ENCODE measurements at regions not wholly inside any gene's neighbourhood (a gene's known extent, or its start where the extent isn't known, plus 50 kb on each side); places are given as distances from the start of the nearest gene placed in this dataset.
A peak's percentile ranks its signal among the peaks of the same experiment; 100 is the strongest.

DNA sequence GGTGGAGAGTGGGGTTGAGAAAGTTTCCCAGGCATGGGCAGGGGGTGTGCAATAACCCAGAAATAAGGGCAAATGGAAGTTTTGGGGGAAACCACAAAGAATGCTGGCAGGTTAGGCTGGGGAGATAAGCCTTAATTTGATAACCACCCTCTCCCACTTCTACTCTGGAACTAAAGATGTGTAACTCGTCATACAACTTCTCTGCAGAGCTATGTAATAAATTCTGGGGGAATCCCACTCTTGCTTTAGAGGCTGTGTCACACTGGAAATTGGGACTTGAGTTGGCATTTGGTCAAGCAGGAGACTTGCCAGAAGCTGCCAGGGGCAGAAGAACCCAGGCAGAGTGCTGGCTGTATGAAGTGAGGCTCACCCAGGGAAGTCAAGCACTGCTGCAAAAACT, 170.9 kb upstream of the CPEB2 start:
- no peak for DNase-seq

DNA sequence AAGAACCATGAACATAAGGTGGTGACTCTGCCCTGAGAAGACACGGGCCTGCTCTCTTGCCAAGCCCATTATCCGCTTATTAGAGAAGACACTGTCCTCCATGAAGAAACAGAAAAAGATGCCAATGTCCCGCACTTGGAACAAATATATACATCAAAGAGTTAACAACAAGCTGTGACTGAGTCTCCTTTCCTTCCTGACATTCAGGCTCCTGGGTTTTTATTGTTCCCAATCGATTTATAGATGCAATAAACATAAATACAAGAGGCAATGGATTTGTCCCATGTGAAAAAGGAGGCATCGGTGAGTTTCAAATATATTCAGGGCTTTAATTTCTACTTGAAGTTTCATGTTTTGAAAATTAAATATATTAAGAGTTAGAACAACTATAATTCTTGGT, 169.2 kb upstream of the CPEB2 start:
- DNase-seq = no peak

DNA sequence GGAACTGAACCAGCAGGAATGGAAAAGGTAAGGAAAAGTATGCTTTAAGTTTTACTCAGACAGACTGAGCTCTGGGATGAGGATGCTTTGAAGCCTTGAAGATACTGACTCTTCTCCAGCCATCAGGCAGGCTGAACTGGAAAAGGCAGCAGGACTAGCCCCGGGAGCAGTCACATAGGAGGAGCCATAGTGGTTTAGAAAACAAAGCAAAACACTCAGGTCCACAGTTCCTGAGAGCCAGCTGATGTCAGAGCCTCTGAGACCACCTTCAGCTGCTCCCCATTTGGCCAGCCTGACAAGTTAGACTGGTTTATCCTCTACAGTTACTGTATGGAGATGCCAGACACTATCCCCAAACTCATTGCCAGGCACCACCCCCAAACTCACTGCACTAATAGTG, 167.9 kb upstream of the CPEB2 start:
- DNase-seq = no peak

DNA sequence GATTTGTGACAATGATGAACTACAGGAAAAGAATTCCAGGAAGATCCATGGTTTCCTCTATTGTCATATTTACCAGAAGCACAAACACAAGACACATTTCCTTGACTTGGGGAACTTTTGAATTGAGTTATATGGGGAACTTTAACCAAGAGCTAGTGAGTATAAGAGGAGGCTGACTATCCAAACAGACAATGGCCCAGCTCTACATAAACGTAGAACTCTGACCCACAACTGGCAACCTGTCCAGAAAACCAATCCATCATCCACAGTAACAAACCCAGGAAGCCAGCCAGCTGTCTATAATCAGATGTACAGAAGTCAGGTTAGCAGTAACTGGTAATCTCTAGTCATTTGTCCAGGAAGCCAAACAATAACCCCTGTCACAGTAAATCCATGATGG, 167.0 kb upstream of the CPEB2 start:
- DNase-seq = no peak

DNA sequence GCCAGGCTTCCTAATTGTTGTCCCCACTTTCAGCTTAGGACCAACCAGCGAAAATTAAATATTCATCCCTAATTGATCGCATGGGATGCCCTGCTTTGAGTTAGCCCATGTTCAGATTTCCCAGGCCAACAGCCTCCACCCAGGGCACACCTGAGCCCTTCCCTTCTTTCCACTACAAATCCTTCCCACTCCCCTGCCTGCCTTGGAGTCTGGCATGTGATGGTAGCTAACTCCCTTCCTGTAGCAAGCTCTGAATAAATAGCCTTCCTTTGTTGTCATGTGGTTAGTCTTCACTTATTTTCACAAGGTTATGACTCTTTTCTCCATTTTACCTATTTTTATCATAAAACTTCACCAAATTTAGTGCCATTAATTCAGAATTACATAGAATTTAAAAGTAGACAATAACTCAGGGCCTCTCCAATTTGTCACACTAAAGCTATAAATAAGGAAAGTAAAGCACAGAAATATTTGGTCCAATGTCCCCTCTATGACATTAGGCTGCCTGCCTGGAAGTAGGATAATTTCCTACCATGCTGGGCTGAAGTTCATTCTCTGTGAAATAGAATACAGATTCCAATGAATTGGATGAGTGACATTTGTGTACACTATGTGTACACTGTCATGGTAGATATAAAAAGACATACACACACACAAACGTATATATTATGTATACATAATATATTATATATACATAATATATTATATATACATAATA, 166.4 kb upstream of the CPEB2 start:
- no peak for DNase-seq

DNA sequence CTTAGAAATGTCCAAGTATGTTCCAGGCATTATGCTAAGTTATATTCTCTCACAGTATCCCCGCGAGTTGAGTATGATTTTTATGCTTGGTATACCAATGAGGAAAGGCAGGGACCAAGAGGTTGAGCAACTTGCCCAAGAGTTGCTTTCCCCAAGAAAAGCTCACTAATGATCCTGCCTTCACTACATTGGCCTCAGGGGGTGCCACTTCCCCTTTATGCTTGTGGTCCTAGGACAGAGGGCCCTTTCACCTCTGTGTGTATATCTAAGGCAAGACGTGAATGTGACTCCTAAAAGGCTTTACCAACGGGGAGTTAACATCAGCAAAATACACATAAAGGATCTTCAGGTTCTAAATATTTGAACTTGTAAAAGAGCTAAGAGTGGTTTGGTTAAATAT, 164.4 kb upstream of the CPEB2 start:
- no peak for DNase-seq

DNA sequence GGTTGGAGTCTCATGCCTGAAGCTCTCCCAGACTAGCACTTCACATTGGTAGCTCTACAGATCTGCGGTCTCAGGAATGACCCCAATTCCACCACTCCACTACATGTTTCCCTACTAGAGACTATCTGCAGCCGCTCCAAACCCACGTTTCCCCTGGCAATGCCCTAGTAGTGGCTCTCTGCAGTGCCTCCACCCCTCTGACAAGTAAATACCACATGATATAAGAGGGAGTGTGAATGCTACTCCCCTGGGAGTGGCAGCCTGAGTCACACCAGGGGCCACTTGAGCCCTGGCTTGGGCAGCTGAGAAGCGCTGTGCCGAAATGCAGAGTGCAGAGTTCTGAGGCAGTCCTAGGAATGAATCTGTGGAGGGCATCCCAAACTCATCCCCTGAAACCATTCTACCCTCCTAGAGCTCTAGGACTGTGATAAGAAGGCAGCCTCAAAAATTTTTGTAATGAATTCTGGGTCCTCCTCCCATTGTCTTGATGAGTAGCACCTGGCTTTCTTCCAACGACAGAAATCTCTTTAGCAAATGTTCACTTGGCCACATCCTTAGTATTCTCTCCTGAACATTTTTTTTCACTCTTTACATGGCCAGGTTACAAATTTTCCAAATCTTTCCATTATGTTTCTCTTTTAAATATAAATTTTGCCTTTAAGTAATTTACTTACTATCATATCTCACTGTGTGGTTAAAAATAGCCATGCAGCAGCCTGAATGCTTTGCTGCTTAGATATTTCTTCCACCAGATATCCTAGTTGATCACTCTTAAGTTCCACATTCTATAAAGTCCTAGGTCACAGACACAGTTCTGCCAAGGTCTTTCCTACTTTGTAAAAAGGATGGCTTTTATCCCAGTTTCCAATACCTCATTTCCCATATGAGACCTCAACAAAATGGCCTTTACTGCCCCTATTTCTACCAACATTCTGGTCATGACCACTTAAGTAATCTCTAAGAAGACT, 160.2 kb upstream of the CPEB2 start:
- DNase-seq = peak; percentile 45

DNA sequence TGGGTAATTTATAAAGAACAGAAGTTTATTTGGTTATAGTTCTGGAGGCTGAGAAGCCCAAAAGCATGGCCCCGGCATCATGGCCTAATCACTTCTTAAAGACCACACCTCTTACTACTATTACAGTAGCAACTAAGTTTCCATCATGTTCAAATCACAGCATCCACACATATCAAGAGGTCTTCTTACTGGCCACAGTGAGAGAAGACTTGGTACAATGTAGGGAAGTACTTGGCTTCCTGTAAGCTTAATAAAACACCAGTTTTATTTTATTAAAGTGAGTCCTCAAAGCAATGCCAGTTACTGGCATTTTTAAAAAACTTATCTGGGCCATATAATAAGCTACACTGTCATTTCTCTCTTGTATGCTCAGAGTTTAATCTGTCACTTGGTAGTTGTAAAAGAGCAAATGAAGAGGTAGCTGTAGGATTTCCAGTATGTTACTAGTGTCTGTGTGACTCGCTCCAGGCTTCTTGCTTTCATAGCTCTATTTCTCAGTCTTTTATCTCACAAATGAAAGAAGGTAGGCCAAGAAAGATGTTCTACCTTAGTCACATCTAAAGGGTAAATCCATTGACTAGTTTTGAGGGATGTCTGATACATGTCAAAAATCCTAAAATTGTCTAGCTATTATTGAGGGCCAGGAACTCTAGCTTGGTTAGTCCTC, 159.2 kb upstream of the CPEB2 start:
- no peak for DNase-seq

DNA sequence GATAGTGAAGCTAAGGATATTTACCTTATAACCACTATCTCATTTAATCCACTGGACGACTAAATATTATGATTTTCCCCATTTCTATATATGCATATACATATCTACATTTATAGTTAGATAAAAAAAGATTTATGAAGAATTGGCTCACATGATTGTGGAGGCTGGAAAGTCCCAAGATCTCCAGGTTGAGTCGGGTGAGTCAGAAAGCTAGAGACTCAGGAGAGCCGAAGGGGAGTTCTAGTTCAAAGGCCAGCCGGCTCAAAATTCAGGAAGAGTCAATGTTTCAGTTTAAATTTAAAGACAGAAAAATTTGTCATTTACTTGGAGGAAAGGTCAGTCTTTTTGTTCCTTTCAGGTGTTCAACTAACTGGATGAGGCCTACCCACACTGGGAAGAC, 158.2 kb upstream of the CPEB2 start:
- no peak for DNase-seq

DNA sequence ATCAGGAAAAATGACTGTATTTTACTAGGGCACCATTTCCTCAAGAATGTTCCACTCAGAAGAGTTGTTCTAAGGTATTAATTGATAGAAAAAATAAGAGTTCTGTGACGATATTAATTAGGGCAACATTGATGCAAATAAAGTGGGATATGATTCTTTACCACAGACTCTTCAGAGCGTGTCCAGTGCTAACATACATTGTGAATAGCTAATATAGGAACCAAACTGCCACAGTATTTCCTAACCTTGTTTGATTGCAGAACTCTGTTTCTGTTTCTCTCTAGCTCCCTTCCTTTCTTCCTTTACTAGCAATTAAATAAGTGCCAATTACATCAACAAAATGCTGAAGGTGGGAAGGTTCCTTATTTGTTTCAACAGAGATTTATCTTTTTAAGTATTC, 154.1 kb upstream of the CPEB2 start:
- DNase-seq = no peak

DNA sequence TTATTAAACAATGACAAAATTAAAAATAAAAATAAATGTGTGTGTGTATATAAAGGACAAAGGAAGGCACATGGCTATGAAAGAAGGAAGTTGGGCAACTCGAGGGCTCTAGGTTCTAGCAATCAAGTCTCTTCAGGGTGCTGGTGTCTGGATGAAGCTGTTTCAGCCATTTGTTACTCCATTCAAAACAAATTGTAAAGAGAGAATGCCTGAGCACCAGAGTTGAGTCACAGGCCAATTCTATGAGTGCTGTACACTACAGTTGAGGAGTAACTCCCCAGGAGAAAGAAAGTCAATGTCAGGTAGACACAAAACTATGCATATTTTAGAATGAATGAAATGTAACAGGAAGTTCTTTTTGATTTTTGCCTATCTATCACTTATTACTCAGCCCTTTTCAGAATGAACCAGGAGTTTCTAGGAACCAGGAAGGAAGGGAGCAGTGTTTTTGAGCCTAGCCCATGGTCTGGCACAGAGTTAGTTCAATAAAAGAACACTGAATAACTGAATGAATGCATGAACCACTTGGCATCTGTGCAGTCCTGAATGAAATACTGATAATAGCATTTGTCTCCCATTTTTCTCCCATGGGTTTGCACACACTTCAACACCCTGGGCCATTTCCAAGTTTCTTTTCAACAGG, 151.7 kb upstream of the CPEB2 start:
- DNase-seq = no peak

DNA sequence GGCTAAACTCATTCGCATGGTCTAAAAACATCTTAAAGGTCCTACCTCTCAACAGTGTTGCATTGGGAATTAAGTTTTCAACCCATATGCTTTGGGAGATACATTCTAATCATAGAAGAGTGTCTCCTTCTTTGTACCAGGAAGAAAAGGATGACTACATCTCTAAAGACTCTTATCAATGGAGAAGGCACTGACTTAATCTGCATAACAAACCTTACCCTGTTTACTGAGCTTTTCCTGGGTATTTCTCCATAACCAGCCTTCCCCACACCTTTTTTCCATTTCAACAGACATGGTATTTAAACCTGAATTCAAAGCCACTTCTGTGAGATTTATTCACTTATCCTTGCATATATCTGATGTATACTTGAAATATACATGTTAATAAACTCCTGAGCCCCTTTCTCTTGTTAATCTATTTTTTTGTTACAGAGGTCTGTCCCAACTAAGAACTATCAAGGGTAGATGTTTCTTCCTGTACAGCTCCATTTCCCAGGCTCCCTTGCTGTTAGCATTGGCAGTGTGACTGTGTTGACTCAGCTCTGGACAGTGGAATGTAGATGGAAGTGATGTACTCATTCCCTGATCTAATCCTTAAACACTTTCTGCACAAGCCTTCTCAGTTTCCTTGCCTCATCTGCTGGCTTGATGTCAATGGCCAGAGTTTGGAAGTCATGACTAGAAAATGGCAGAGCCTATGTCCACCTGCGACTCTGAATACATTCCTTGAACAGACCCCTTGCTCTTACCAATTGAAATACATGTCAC, 148.9 kb upstream of the CPEB2 start:
- no peak for DNase-seq

DNA sequence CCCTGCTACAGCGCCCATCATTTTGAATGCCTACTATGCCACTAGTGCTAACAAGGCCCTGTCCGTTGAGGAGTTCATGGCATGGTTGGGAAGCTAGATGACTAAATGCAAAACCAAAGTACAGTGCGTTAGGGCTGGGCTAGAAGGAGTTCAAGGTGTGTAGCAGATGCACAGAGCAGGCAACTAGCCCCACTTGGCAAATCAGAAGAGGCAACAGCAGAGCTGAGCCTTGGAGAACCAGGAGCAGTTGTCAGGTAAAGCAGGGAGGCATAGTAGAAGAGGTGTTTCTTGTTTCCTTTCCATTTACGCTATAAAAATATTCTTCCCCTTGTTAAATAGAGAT, 146.6 kb upstream of the CPEB2 start:
- no peak for DNase-seq

DNA sequence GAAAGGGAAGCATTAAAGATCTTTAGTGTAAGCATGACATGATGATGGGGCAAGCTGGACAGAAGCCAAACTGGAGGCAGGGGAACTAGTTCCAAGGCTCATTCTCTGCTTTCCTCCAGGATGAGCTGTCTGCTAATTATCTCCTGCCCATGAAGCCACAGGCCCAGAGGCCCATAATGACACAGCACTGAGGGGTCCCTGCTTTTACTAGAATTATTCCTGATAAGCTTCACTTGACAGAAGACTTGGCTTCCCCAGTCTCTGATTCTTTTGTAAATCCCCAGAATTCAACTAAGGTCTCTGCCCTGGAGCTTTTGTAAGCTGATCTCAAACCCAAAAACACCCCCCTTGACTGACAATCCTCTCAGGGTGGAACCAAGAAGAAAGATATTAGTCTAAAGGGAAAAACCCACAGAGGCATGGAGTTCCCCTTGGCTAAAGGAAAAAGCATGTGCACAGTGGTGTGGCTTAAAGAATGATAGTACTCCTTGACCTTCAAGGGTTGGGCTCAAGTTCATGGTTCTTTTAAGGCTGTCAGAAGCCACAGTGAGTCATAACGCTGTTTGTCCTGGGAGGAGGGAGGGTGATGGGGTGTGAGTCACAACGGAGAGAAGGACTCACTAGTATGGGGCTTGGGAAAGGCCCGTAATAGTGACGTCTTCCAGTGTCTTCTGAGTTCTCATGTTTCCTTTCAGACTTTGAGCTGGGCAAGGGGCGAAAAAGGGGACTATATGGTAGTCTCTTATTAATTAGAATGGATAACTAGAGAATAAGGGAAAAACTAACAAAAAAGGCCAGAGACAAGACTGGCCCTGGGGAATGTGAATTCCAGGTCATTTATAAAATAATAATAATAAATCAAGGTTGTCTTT, 146.0 kb upstream of the CPEB2 start:
- no peak for DNase-seq

DNA sequence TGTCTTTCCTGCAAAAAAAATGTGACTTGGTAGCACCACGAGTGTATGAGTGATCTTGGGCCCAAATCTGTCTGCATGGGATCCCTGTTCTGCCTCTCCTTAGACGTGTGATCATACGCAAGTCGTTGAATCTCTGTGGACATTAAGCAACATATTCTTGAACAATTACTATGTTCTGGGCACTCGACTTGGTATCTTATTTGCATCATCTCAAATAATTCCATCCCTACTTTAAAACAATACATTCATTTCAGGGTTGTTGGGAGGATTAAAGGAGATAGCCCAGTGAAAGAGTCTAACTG, 145.4 kb upstream of the CPEB2 start:
- DNase-seq = no peak

DNA sequence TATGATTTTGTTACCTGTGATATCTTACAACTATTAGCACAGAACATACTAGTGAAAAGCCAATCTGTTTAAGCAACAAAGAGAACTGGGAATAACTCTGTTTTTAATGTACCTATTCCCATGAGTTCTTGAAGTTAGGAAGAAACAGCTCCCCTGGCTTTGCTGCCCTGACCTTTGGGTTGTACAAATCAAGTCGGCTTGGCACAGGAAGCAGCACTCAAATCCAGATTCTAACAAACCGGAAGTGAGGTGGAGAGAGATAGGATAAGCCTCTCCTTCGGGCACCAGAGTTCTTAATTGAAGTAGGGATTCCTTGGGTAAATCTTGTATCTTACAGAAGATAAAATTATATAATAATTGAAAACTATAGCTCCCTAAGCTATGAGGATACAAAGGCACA, 144.8 kb upstream of the CPEB2 start:
- no peak for DNase-seq

DNA sequence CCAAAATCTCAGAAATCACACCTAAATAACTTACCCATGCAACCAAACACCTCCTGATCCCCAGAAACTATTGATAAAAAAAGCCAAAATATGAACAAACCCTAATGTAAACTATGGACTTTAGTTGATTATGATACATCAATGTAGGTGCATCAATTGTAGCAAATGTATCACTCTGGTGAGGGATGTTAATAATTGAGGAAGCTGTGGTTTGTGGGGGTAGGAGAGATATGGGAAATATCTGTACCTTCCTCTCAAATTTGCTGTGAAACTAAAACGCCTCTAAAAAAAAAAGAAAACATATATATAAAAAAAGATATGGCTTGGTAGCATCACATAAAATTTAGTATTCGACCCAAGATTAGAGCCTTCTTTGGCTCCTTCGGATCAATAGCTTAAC, 144.3 kb upstream of the CPEB2 start:
- no peak for DNase-seq

DNA sequence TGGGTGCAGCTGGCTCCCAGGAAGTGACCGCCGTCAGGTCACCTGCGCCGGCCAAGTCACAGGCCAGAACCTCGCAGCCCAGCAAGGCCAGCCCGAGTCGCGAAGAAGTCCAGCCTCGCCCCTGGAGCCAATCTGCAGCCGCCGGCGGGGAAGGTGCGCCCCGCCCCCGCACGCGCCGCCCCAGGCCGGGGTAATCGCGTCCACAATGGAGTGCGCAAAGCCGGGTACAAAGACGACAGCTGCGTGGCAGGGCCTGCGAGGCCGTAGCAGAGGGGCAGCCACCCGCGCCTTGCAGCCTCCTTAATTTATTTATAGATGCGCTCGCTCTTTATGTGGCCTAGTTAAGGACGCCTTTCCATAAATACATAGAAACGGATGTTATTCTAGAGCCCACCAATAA, 139.4 kb upstream of the CPEB2 start:
- DNase-seq = no peak

DNA sequence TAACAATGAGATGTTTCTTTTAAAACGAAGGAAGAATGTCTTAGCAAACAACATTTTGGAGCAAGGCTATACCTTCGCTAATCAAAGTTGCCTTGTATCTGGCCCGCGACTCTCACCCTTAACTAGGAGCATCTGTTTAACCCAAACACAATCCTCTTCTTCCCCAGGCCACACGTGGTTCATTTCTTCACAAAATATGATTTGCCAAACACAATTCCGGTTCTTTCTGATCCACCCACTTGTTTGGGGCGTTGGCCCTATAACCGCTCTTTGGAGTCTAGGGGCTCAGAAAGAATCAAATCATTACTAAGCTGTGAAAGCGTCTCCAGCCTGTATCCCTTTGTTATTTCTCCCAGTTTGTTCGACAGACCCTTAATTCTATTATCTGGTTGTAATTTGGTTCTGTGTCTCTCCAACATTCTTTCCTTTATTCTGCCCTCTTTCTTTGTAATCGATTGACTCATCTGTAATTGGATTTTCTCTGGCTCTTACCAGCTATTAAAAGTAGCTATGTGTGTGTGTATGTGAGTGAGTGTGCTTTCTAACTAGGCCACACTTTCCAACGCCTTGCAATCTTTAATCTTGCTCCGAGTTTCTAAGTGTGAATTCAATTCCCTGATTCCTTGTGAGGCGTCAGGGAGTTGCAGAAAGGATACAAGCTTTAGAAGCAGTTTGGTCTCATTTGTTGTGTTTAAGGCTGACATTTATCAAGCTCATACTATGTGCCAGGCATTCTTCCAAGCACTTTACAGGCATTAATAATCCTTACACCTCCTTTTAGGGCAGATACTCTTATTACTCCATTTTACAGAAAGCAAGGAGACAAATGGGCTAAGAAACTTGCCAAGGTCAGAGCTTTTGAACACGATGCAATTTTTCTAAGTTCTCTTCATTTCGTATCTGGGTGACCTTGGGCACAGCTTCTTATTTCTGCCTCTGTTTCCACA, 138.6 kb upstream of the CPEB2 start:
- DNase-seq = no peak

DNA sequence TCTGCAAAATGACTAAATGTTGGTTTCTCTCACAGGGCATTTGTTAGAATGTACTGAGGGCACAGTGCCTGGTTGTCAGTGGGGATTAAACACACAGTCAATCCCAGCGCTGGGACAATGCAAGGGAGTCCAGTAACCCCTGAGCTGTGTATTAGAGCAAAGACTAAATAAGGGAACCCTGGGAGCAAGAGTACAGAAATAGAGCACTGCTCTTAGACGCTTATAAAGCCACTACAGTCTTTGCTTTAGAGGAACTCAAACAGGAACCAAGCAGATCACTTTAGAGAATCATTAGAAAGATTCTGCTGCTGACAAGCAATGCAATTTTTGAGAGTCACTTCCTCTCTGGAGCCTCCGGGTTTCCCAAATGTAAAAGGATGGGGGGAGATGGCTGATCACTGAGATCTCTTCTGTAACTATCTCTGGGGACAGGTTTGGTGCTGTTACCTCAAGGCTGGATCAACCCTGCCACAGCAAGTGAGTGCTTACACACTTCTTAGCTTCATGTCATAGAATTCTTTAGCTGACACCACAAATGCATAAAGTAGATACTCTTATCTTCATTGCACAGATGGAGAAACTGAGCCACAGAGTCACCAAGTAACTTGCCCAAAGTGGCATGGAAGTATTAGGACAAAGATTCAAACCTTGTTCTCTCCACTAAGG, 137.8 kb upstream of the CPEB2 start:
- no peak for DNase-seq

Data from NCI-H1092 (cell line).